ENCODE measurements at regions not wholly inside any gene's neighbourhood (a gene's known extent, or its start where the extent isn't known, plus 50 kb on each side); places are given as distances from the start of the nearest gene placed in this dataset.

GRCh38 chr12:90627180-90627896 lies 327.6 kb downstream of the CCER1 start:
- TF ChIP-seq CTCF (IDR thresholded peaks at IDR 0.05) (no peak), POLR2AphosphoS5 (IDR thresholded peaks at IDR 0.05) (no peak), POLR2A (IDR thresholded peaks at IDR 0.05) (no peak), EP300 (IDR thresholded peaks at IDR 0.05) (no peak)

Data from stomach (tissue), 4 donors.